ENCODE measurements at regions not wholly inside any gene's neighbourhood (a gene's known extent, or its start where the extent isn't known, plus 50 kb on each side); places are given as distances from the start of the nearest gene placed in this dataset.

GRCh38 chr16:87172632-87173031 is 144.6 kb downstream of the C16orf95 start:
- DNase-seq (no peak), FAIRE-seq (no peak)
- H3K27ac ChIP-seq (ENCODE audit: low read depth in 2 of 2, low read length in 2 of 2) = no peak overlapping the region
- no peaks in the 10 kb centered on the region for H3K4me1 ChIP-seq (ENCODE audit: control insufficient read depth in 2 of 3, insufficient read depth in 2 of 3, low read depth in 1 of 3, low read length in 3 of 3)
- TF ChIP-seq CTCF (IDR thresholded peaks at IDR 0.05; ENCODE audit: borderline replicate concordance, extremely low read depth, insufficient read depth) = no peak
- no peak overlapping the region for H3K9ac ChIP-seq (ENCODE audit: low read length in 3 of 3)
- intact Hi-C loops (cut with DNase I) = no loop called here
- H3K9me3 ChIP-seq (ENCODE audit: control insufficient read depth in 2 of 3, insufficient read depth in 1 of 3, low read length in 3 of 3) = no peaks in the 10 kb centered on the region
- H3K27me3 ChIP-seq (ENCODE audit: control insufficient read depth, insufficient read depth, low read length) = no peaks in the 10 kb centered on the region
- H3K4me3 ChIP-seq (ENCODE audit: low read length in 3 of 3) = no peak overlapping the region
- H3K36me3 ChIP-seq (ENCODE audit: control insufficient read depth in 2 of 3, insufficient read depth in 3 of 3, low read length in 3 of 3) = no peaks in the 10 kb centered on the region

- H3K9ac ChIP-seq (ENCODE audit: low read length in 3 of 3) = no peak overlapping the region
- no peaks in the 10 kb centered on the region for H3K36me3 ChIP-seq (ENCODE audit: control insufficient read depth in 2 of 3, insufficient read depth in 3 of 3, low read length in 3 of 3)
- no peaks in the 10 kb centered on the region for H3K27me3 ChIP-seq (ENCODE audit: control insufficient read depth, insufficient read depth, low read length)
- no peaks in the 10 kb centered on the region for H3K9me3 ChIP-seq (ENCODE audit: control insufficient read depth in 2 of 3, insufficient read depth in 1 of 3, low read length in 3 of 3)
- no peaks in the 10 kb centered on the region for H3K4me1 ChIP-seq (ENCODE audit: control insufficient read depth in 2 of 3, insufficient read depth in 2 of 3, low read depth in 1 of 3, low read length in 3 of 3)
- no peak for TF ChIP-seq CTCF (IDR thresholded peaks at IDR 0.05; ENCODE audit: borderline replicate concordance, extremely low read depth, insufficient read depth)
- H3K4me3 ChIP-seq (ENCODE audit: low read length in 3 of 3) = no peak overlapping the region
- H3K27ac ChIP-seq (ENCODE audit: low read depth in 2 of 2, low read length in 2 of 2) = no peak overlapping the region
- intact Hi-C loops (cut with DNase I) = no loop called here
- FAIRE-seq (no peak), DNase-seq (no peak)
Measured at GRCh38 chr16:87173294-87173893, 143.8 kb downstream of the C16orf95 start.

GRCh38 chr16:87174061-87174460 is 143.1 kb downstream of the C16orf95 start:
- TF ChIP-seq CTCF (IDR thresholded peaks at IDR 0.05; ENCODE audit: borderline replicate concordance, extremely low read depth, insufficient read depth) = no peak
- H3K27ac ChIP-seq (ENCODE audit: low read depth in 2 of 2, low read length in 2 of 2) = no peak overlapping the region
- H3K27me3 ChIP-seq (ENCODE audit: control insufficient read depth, insufficient read depth, low read length) = no peaks in the 10 kb centered on the region
- H3K4me3 ChIP-seq (ENCODE audit: low read length in 3 of 3) = no peak overlapping the region
- DNase-seq (no peak), FAIRE-seq (no peak)
- H3K36me3 ChIP-seq (ENCODE audit: control insufficient read depth in 2 of 3, insufficient read depth in 3 of 3, low read length in 3 of 3) = no peaks in the 10 kb centered on the region
- no peaks in the 10 kb centered on the region for H3K9me3 ChIP-seq (ENCODE audit: control insufficient read depth in 2 of 3, insufficient read depth in 1 of 3, low read length in 3 of 3)
- no peak overlapping the region for H3K9ac ChIP-seq (ENCODE audit: low read length in 3 of 3)
- intact Hi-C loops (cut with DNase I) = no loop called here
- peaks cover 0 to 1% (median 0%) of the 10 kb centered on the region in 3 donors for H3K4me1 ChIP-seq (ENCODE audit: control insufficient read depth in 2 of 3, insufficient read depth in 2 of 3, low read depth in 1 of 3, low read length in 3 of 3)

- FAIRE-seq (no peak), DNase-seq (no peak)
- peaks cover 0 to 6% (median 0%) of the 10 kb centered on the region in 3 donors for H3K4me1 ChIP-seq (ENCODE audit: control insufficient read depth in 2 of 3, insufficient read depth in 2 of 3, low read depth in 1 of 3, low read length in 3 of 3)
- H3K27ac ChIP-seq (ENCODE audit: low read depth in 2 of 2, low read length in 2 of 2) = no peak overlapping the region
- no peak for TF ChIP-seq CTCF (IDR thresholded peaks at IDR 0.05; ENCODE audit: borderline replicate concordance, extremely low read depth, insufficient read depth)
- H3K27me3 ChIP-seq (ENCODE audit: control insufficient read depth, insufficient read depth, low read length) = no peaks in the 10 kb centered on the region
- no peak overlapping the region for H3K4me3 ChIP-seq (ENCODE audit: low read length in 3 of 3)
- no peak overlapping the region for H3K9ac ChIP-seq (ENCODE audit: low read length in 3 of 3)
- no peaks in the 10 kb centered on the region for H3K36me3 ChIP-seq (ENCODE audit: control insufficient read depth in 2 of 3, insufficient read depth in 3 of 3, low read length in 3 of 3)
- intact Hi-C loops (cut with DNase I) = no loop called here
- no peaks in the 10 kb centered on the region for H3K9me3 ChIP-seq (ENCODE audit: control insufficient read depth in 2 of 3, insufficient read depth in 1 of 3, low read length in 3 of 3)
Measured at GRCh38 chr16:87176735-87177134, 140.5 kb downstream of the C16orf95 start.

Data from kidney (tissue), 13 donors.